DND-41 (cell line): ENCODE measurements at regions not wholly inside any gene's neighbourhood (a gene's known extent, or its start where the extent isn't known, plus 50 kb on each side); places are given as distances from the start of the nearest gene placed in this dataset.

Experiments used
- ATAC-seq: fragments of 200-7000 bp; cut with Tn5 transposase; 3 replicates; pipeline ENCODE4 v1.9.1; 2021; ENCODE audit warnings: low read depth; ENCODE audit not compliant: insufficient read depth
- DNase-seq: peaks from one replicate; pipeline ENCODE4 v3.0.0-alpha.2; 2020
- H2AFZ ChIP-seq: 2 replicates; pipeline ENCODE4 v1.6.0; 2012; ENCODE audit warnings: low read depth, low read length
- H3K27ac ChIP-seq: 2 replicates; pipeline ENCODE4 v1.5.1; 2012; ENCODE audit warnings: low read length, inconsistent platforms
- H3K27me3 ChIP-seq: fragments of 200-600 bp; sonication (generic); 2 replicates; pipeline ENCODE4 v1.6.0; 2012; ENCODE audit warnings: low read length, mild to moderate bottlenecking, inconsistent platforms; ENCODE audit not compliant: insufficient read depth, poor library complexity
- H3K36me3 ChIP-seq: 2 replicates; pipeline ENCODE4 v1.5.1; 2012; ENCODE audit warnings: low read length, inconsistent platforms; ENCODE audit not compliant: insufficient read depth
- H3K4me1 ChIP-seq: 2 replicates; pipeline ENCODE4 v1.5.1; 2012; ENCODE audit warnings: mild to moderate bottlenecking, low read length; ENCODE audit not compliant: insufficient read depth
- H3K4me2 ChIP-seq: 2 replicates; pipeline ENCODE4 v1.6.0; 2012; ENCODE audit warnings: mild to moderate bottlenecking, moderate library complexity, low read length, inconsistent platforms; ENCODE audit not compliant: insufficient read depth
- H3K4me3 ChIP-seq, 2 experiments: fragments of 200-600 bp in 1 of 2; shearing (Covaris generic) in 1 of 2; 2 replicates each; pipeline ENCODE4 v1.5.1; 2012 to 2016; ENCODE audit warnings: inconsistent platforms in 2 of 2, low read length in 2 of 2, mild to moderate bottlenecking in 2 of 2, low read depth in 1 of 2, moderate library complexity in 1 of 2
- H3K79me2 ChIP-seq: 2 replicates; pipeline ENCODE4 v1.6.0; 2012; ENCODE audit warnings: low read length, inconsistent platforms; ENCODE audit not compliant: insufficient read depth
- H3K9ac ChIP-seq: 2 replicates; pipeline ENCODE4 v1.6.0; 2012; ENCODE audit warnings: low read depth, mild to moderate bottlenecking, inconsistent platforms, low read length, moderate library complexity
- H3K9me3 ChIP-seq: 2 replicates; pipeline ENCODE4 v1.5.1; 2012; ENCODE audit warnings: low read length, moderate library complexity, mild to moderate bottlenecking, inconsistent platforms; ENCODE audit not compliant: insufficient read depth, severe bottlenecking
- H4K20me1 ChIP-seq: 2 replicates; pipeline ENCODE4 v1.6.0; 2012; ENCODE audit warnings: low read length; ENCODE audit not compliant: insufficient read depth
- EZH2 ChIP-seq: IDR thresholded peaks from 3 replicates; pipeline ENCODE4 v1.6.1; 2012; ENCODE audit warnings: borderline replicate concordance, low read depth, mild to moderate bottlenecking, moderate library complexity, low read length, inconsistent platforms; ENCODE audit not compliant: severe bottlenecking
- TF ChIP-seq, protein P1 (sequence below): IDR thresholded peaks from 2 replicates; pipeline ENCODE4 v1.5.1; 2012; ENCODE audit warnings: borderline replicate concordance, low read length, moderate library complexity, mild to moderate bottlenecking; ENCODE audit not compliant: poor library complexity, severe bottlenecking; ENCODE audit errors: extremely low read depth

- no peak for TF ChIP-seq EZH2
- TF ChIP-seq, protein P1, sequence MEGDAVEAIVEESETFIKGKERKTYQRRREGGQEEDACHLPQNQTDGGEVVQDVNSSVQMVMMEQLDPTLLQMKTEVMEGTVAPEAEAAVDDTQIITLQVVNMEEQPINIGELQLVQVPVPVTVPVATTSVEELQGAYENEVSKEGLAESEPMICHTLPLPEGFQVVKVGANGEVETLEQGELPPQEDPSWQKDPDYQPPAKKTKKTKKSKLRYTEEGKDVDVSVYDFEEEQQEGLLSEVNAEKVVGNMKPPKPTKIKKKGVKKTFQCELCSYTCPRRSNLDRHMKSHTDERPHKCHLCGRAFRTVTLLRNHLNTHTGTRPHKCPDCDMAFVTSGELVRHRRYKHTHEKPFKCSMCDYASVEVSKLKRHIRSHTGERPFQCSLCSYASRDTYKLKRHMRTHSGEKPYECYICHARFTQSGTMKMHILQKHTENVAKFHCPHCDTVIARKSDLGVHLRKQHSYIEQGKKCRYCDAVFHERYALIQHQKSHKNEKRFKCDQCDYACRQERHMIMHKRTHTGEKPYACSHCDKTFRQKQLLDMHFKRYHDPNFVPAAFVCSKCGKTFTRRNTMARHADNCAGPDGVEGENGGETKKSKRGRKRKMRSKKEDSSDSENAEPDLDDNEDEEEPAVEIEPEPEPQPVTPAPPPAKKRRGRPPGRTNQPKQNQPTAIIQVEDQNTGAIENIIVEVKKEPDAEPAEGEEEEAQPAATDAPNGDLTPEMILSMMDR = no peak
- Histone ChIP-seq H4K20me1 (no peaks in the 10 kb centered on the region), H3K4me3 (no peak overlapping the region), H3K79me2 (no peaks in the 10 kb centered on the region), H3K9ac (no peak overlapping the region), H3K4me2 (no peak overlapping the region), H3K27me3 (no peaks in the 10 kb centered on the region), H2AFZ (no peak overlapping the region), H3K9me3 (no peaks in the 10 kb centered on the region), H3K27ac (no peak overlapping the region), H3K36me3 (no peaks in the 10 kb centered on the region), H3K4me1 (no peaks in the 10 kb centered on the region)
- ATAC-seq (no peak), DNase-seq (no peak)
Measured at GRCh38 chr21:17889171-17889570, 70.0 kb upstream of the C21orf91 start.

DNA sequence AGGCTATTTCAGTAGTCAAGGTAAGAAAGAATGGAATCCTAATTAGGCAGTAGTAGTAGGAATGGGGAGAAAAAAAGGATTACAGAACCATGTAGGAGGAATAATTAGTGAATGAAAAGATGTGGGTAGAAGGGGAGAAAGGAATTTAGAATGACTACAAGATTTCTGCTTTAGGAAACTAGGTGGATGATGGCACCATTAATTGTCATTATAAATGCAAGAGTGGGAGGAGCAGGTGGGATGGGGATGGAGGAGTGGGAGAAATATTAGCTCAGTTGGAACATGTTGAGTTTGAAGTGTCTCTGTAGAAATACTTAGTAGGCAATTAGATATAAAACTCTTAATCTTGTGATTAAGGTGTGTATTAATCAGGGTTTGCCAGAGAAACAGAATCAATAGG, 50.0 kb upstream of the C21orf91 start:
- Histone ChIP-seq H3K4me3 (no peak overlapping the region), H3K9me3 (no peaks in the 10 kb centered on the region), H2AFZ (no peak overlapping the region), H4K20me1 (no peaks in the 10 kb centered on the region), H3K27ac (no peak overlapping the region), H3K9ac (no peak overlapping the region), H3K4me1 (no peaks in the 10 kb centered on the region), H3K4me2 (no peak overlapping the region), H3K27me3 (no peaks in the 10 kb centered on the region), H3K36me3 (no peaks in the 10 kb centered on the region), H3K79me2 (no peaks in the 10 kb centered on the region)
- DNase-seq = no peak
- no peak for ATAC-seq
- no peak for TF ChIP-seq EZH2
